Fibroblast of lung (primary cell): ENCODE measurements at regions not wholly inside any gene's neighbourhood (a gene's known extent, or its start where the extent isn't known, plus 50 kb on each side); places are given as distances from the start of the nearest gene placed in this dataset.

Source experiments
- DNase-seq, 2 donors: peaks; one replicate each; pipeline versions ENCODE4 v3.0.0 to v3.0.0-alpha.2; 2010; ENCODE audit warnings: low read depth in 2 of 2
- H2AFZ ChIP-seq: 2 replicates; pipeline ENCODE4 v1.5.1; 2012; ENCODE audit warnings: low read length, control low read depth, inconsistent platforms
- H3K27ac ChIP-seq: 2 replicates; pipeline ENCODE4 v1.5.1; 2011; ENCODE audit warnings: low read length, control low read depth; ENCODE audit not compliant: insufficient read depth
- H3K27me3 ChIP-seq: 2 replicates; pipeline ENCODE4 v1.5.1; 2011; ENCODE audit warnings: mild to moderate bottlenecking, low read length; ENCODE audit not compliant: control insufficient read depth, insufficient read depth
- H3K36me3 ChIP-seq: 2 replicates; pipeline ENCODE4 v1.5.1; 2011; ENCODE audit warnings: low read length; ENCODE audit not compliant: control insufficient read depth, insufficient read depth
- H3K4me1 ChIP-seq: 2 replicates; pipeline ENCODE4 v1.5.1; 2011; ENCODE audit warnings: low read length; ENCODE audit not compliant: control insufficient read depth, insufficient read depth; ENCODE audit errors: extremely low read depth
- H3K4me2 ChIP-seq: 2 replicates; pipeline ENCODE4 v1.5.1; 2011; ENCODE audit warnings: low read length, control low read depth; ENCODE audit not compliant: insufficient read depth; ENCODE audit errors: extremely low read depth
- H3K4me3 ChIP-seq, 4 experiments: fragments of 200-600 bp in 1 of 4; sonication (generic) in 1 of 4; replicated peaks in 1 of 4; 2 replicates each; pipeline ENCODE4 v1.5.1; 2011 to 2016; ENCODE audit warnings: low read length in 4 of 4, low read depth in 3 of 4, mild to moderate bottlenecking in 3 of 4, control low read depth in 2 of 4, inconsistent platforms in 1 of 4, mixed read lengths in 1 of 4; ENCODE audit not compliant: insufficient read depth in 1 of 4; ENCODE audit errors: control extremely low read depth in 1 of 4
- H3K79me2 ChIP-seq: 2 replicates; pipeline ENCODE4 v1.5.1; 2012; ENCODE audit warnings: mild to moderate bottlenecking, low read length, inconsistent platforms; ENCODE audit not compliant: control insufficient read depth, insufficient read depth
- H3K9ac ChIP-seq: 2 replicates; pipeline ENCODE4 v1.5.1; 2011; ENCODE audit warnings: mild to moderate bottlenecking, low read length, control low read depth; ENCODE audit not compliant: insufficient read depth
- H3K9me3 ChIP-seq: 2 replicates; pipeline ENCODE4 v1.5.1; 2012; ENCODE audit warnings: low read depth, low read length; ENCODE audit not compliant: control insufficient read depth, insufficient read depth
- H4K20me1 ChIP-seq: 2 replicates; pipeline ENCODE4 v1.5.1; 2011; ENCODE audit warnings: low read length; ENCODE audit not compliant: control insufficient read depth, insufficient read depth; ENCODE audit errors: extremely low read depth
- CTCF ChIP-seq, 2 donors: IDR thresholded peaks in 1 of 2; conservative IDR thresholded peaks in 1 of 2; 1 replicate in 1 of 2; 2 replicates in 1 of 2; pipeline ENCODE4 v1.5.1; 2011 to 2012; ENCODE audit warnings: low read length in 2 of 2, control low read depth in 1 of 2, inconsistent platforms in 1 of 2, low read depth in 1 of 2, mild to moderate bottlenecking in 1 of 2
- EZH2 ChIP-seq: IDR thresholded peaks from 2 replicates; pipeline ENCODE4 v1.5.1; 2012; ENCODE audit warnings: low read length, control low read depth, mild to moderate bottlenecking; ENCODE audit errors: missing control alignments

GRCh38 chr13:73572824-73573223 is 514.0 kb downstream of the KLF5 start:
- Histone ChIP-seq H3K27me3 (no peaks in the 10 kb centered on the region), H3K4me1 (no peaks in the 10 kb centered on the region), H3K4me2 (no peak overlapping the region), H3K9ac (no peak overlapping the region), H3K27ac (no peak overlapping the region), H3K9me3 (no peaks in the 10 kb centered on the region), H4K20me1 (no peaks in the 10 kb centered on the region), H3K4me3 (no peak overlapping the region), H3K36me3 (no peaks in the 10 kb centered on the region), H3K79me2 (no peaks in the 10 kb centered on the region), H2AFZ (no peak overlapping the region)
- TF ChIP-seq CTCF (conservative IDR thresholded peaks at IDR 0.05 in 1 of 2, IDR thresholded peaks at IDR 0.05 in 1 of 2; ENCODE audit: low read depth in 1 of 2, low read length in 2 of 2) = no peak
- TF ChIP-seq EZH2 = no peak
- DNase-seq = no peak

- H3K4me2 ChIP-seq = no peak overlapping the region
- no peak for TF ChIP-seq EZH2
- TF ChIP-seq CTCF (conservative IDR thresholded peaks at IDR 0.05 in 1 of 2, IDR thresholded peaks at IDR 0.05 in 1 of 2; ENCODE audit: low read depth in 1 of 2, low read length in 2 of 2) = no peak
- no peaks in the 10 kb centered on the region for H3K4me1 ChIP-seq
- no peaks in the 10 kb centered on the region for H3K9me3 ChIP-seq
- H3K79me2 ChIP-seq = no peaks in the 10 kb centered on the region
- no peak overlapping the region for H3K9ac ChIP-seq
- no peaks in the 10 kb centered on the region for H4K20me1 ChIP-seq
- no peaks in the 10 kb centered on the region for H3K27me3 ChIP-seq
- no peaks in the 10 kb centered on the region for H3K36me3 ChIP-seq
- H3K27ac ChIP-seq = no peak overlapping the region
- no peak overlapping the region for H3K4me3 ChIP-seq
- no peak for DNase-seq
- H2AFZ ChIP-seq = no peak overlapping the region
Observed at GRCh38 chr13:73571376-73571775, 512.6 kb downstream of the KLF5 start.

- H3K4me1 ChIP-seq = no peaks in the 10 kb centered on the region
- H3K4me2 ChIP-seq = no peak overlapping the region
- no peaks in the 10 kb centered on the region for H3K27me3 ChIP-seq
- H4K20me1 ChIP-seq = no peaks in the 10 kb centered on the region
- no peaks in the 10 kb centered on the region for H3K9me3 ChIP-seq
- peak in 1 of 2 donors; percentile 46 for DNase-seq
- no peak overlapping the region for H3K4me3 ChIP-seq
- no peak overlapping the region for H2AFZ ChIP-seq
- no peak overlapping the region for H3K27ac ChIP-seq
- TF ChIP-seq EZH2 (no peak), CTCF (conservative IDR thresholded peaks at IDR 0.05 in 1 of 2, IDR thresholded peaks at IDR 0.05 in 1 of 2; ENCODE audit: low read depth in 1 of 2, low read length in 2 of 2) (no peak)
- no peak overlapping the region for H3K9ac ChIP-seq
- no peaks in the 10 kb centered on the region for H3K36me3 ChIP-seq
- H3K79me2 ChIP-seq = no peaks in the 10 kb centered on the region
Observed at GRCh38 chr13:73556902-73557301, 498.1 kb downstream of the KLF5 start.
